GM23338 (cell line): ENCODE measurements at regions not wholly inside any gene's neighbourhood (a gene's known extent, or its start where the extent isn't known, plus 50 kb on each side); places are given as distances from the start of the nearest gene placed in this dataset.
"Not testable (repeated sequence)": the region's sequence is repeated elsewhere in the genome, so short reads cannot be mapped to it uniquely, and the experiment has no call there.

ENCODE experiments used
- CREB1 ChIP-seq: fragments of 250-450 bp; sonication (Bioruptor Pico); IDR thresholded peaks from 2 replicates; pipeline ENCODE4 v1.5.0; 2020; ENCODE audit warnings: low read depth, mild to moderate bottlenecking, moderate library complexity
- CTCF ChIP-seq, 2 experiments: fragments of 200-600 bp in 1 of 2; sonication (generic) in 1 of 2; conservative IDR thresholded peaks; 2 replicates each; pipeline versions ENCODE4 v1.5.1 to v1.6.1; 2016 to 2017; ENCODE audit warnings: antibody characterized with exemption in 2 of 2, low read depth in 2 of 2, mild to moderate bottlenecking in 2 of 2, moderate library complexity in 1 of 2
- ETS1 ChIP-seq: IDR thresholded peaks from 2 replicates; pipeline ENCODE4 v1.6.1; 2016; ENCODE audit warnings: antibody characterized with exemption
- EZH2 ChIP-seq: fragments of 200-600 bp; sonication (generic); IDR thresholded peaks from one replicate; pipeline ENCODE4 v1.8.0; 2017; ENCODE audit warnings: antibody characterized with exemption, mild to moderate bottlenecking, low read depth; ENCODE audit not compliant: unreplicated experiment
- EZH2phosphoT487 ChIP-seq: fragments of 200-600 bp; sonication (generic); IDR thresholded peaks from one replicate; pipeline ENCODE4 v1.8.1; 2018; ENCODE audit warnings: antibody characterized with exemption; ENCODE audit not compliant: unreplicated experiment
- JUNB ChIP-seq: IDR thresholded peaks from one replicate; pipeline ENCODE4 v1.6.1; 2016; ENCODE audit warnings: antibody characterized with exemption; ENCODE audit not compliant: unreplicated experiment
- POLR2AphosphoS5 ChIP-seq: IDR thresholded peaks from 2 replicates; pipeline ENCODE4 v1.6.1; 2016; ENCODE audit warnings: antibody characterized with exemption, low read depth
- REST ChIP-seq: IDR thresholded peaks from one replicate; pipeline ENCODE4 v1.6.1; 2018; ENCODE audit warnings: antibody characterized with exemption; ENCODE audit not compliant: unreplicated experiment
- ZNF331 ChIP-seq: fragments of 250-450 bp; sonication (Bioruptor Pico); IDR thresholded peaks from 2 replicates; pipeline ENCODE4 v1.5.0; 2020; ENCODE audit warnings: low read depth, mild to moderate bottlenecking, moderate library complexity

GRCh38 chrX:96561129-96561528 is 123.5 kb upstream of the DIAPH2 start:
- not testable (repeated sequence) for TF ChIP-seq POLR2AphosphoS5; EZH2phosphoT487; EZH2; CTCF (conservative IDR thresholded peaks at IDR 0.05; ENCODE audit: low read depth in 2 of 2); JUNB; REST; ETS1; ZNF331 (CRISPR knock-in tag); CREB1
